PC-3 (cell line): ENCODE measurements at regions not wholly inside any gene's neighbourhood (a gene's known extent, or its start where the extent isn't known, plus 50 kb on each side); places are given as distances from the start of the nearest gene placed in this dataset.

Experiments
- CTCF ChIP-seq: fragments of 300-600 bp; sonication (generic); conservative IDR thresholded peaks from 2 replicates; pipeline ENCODE4 v1.5.1; 2017; ENCODE audit warnings: antibody characterized with exemption, low read depth, mild to moderate bottlenecking, low read length
- EZH2phosphoT487 ChIP-seq: fragments of 300-600 bp; sonication (generic); IDR thresholded peaks from 2 replicates; pipeline ENCODE4 v1.6.1; 2018; ENCODE audit warnings: mild to moderate bottlenecking, antibody characterized with exemption, low read length, borderline replicate concordance

GRCh38 chr20:7361321-7361720 lies 578.9 kb downstream of the HAO1 start:
- TF ChIP-seq CTCF (no peak), EZH2phosphoT487 (no peak)
